Psoas muscle (tissue), 7 donors: ENCODE measurements at regions not wholly inside any gene's neighbourhood (a gene's known extent, or its start where the extent isn't known, plus 50 kb on each side); places are given as distances from the start of the nearest gene placed in this dataset.

ENCODE experiments used
- ATAC-seq, 4 donors: fragments of 200-7000 bp; cut with Tn5 transposase; one replicate each; pipeline ENCODE4 v1.9.1; 2020; ENCODE audit warnings: moderate library complexity in 3 of 4, mild to moderate bottlenecking in 2 of 4
- DNase-seq, 2 donors: peaks; one replicate each; pipeline ENCODE4 v3.0.0-alpha.2; 2020
- H3K27ac ChIP-seq: fragments of 200-600 bp; one replicate; pipeline ENCODE4 v1.8.0; 2022
- H3K27me3 ChIP-seq, 3 donors: fragments of 200-600 bp in 1 of 3; one replicate each; pipeline versions ENCODE4 v1.6.1 to v1.8.0; 2013 to 2022; ENCODE audit warnings: low read length in 2 of 3, mild to moderate bottlenecking in 2 of 3, moderate library complexity in 1 of 3; ENCODE audit not compliant: insufficient read depth in 3 of 3
- H3K36me3 ChIP-seq, 2 donors: fragments of 200-600 bp in 1 of 2; one replicate each; pipeline versions ENCODE4 v1.6.1 to v1.8.0; 2013 to 2022; ENCODE audit warnings: low read depth in 1 of 2, mild to moderate bottlenecking in 1 of 2, moderate library complexity in 1 of 2; ENCODE audit not compliant: insufficient read depth in 1 of 2
- H3K4me1 ChIP-seq: fragments of 200-600 bp; one replicate; pipeline ENCODE4 v1.8.0; 2022
- H3K4me3 ChIP-seq: fragments of 200-600 bp; one replicate; pipeline ENCODE4 v1.8.0; 2022; ENCODE audit warnings: mild to moderate bottlenecking
- H3K9me3 ChIP-seq: fragments of 200-600 bp; one replicate; pipeline ENCODE4 v1.8.0; 2022
- WGBS, 3 donors: extraction: QIAGEN DNeasy Blood & Tissue Kit; methylation state at CpG; one replicate each; pipeline versions ENCODE4 v1.1.6 to v1.1.7; 2013; 5-methylcytosine and 5-hydroxymethylcytosine counted together
- intact Hi-C, 2 donors: fragments of 100-400 bp; cut with DNase I; formaldehyde crosslinking; loops; one replicate each; pipeline versions ENCODE4 v1.11.0 to v1.14.2; 2022
- TF ChIP-seq, protein P1 (sequence below): fragments of 200-600 bp; IDR thresholded peaks from one replicate; pipeline ENCODE4 v1.8.0; 2022; ENCODE audit warnings: antibody characterized with exemption
- donor health status: healthy with polysubstance abuse.
- donor health status: DM: no; HTN: no; CAD: no; lungs with moderate emphysema.
- donor health status: Bipolar disorder and iron deficiency.
- donor health status: healthy.
- donor health status: DM: yes; HTN: yes; CAD: no.
- donor health status: DM: no; HTN: no; CAD: no.
- donor health status: DM: yes; HTN: yes; CAD: no.

GRCh38 chr1:147080671-147081394 lies 91.4 kb downstream of the PRKAB2 start:
- peaks cover 13% of the 10 kb centered on the region for H3K4me1 ChIP-seq
- TF ChIP-seq, protein P1, sequence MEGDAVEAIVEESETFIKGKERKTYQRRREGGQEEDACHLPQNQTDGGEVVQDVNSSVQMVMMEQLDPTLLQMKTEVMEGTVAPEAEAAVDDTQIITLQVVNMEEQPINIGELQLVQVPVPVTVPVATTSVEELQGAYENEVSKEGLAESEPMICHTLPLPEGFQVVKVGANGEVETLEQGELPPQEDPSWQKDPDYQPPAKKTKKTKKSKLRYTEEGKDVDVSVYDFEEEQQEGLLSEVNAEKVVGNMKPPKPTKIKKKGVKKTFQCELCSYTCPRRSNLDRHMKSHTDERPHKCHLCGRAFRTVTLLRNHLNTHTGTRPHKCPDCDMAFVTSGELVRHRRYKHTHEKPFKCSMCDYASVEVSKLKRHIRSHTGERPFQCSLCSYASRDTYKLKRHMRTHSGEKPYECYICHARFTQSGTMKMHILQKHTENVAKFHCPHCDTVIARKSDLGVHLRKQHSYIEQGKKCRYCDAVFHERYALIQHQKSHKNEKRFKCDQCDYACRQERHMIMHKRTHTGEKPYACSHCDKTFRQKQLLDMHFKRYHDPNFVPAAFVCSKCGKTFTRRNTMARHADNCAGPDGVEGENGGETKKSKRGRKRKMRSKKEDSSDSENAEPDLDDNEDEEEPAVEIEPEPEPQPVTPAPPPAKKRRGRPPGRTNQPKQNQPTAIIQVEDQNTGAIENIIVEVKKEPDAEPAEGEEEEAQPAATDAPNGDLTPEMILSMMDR, result no peak
- DNase-seq (no peak), ATAC-seq (no peak)
- peaks cover 0 to 91% (median 40%) of the 10 kb centered on the region in 3 donors for H3K27me3 ChIP-seq
- WGBS, 3 donors, result 8 to 17% (median 14%) methylated on average over 27 to 28 of the region's 28 CpGs
- H3K36me3 ChIP-seq, result no peaks in the 10 kb centered on the region
- intact Hi-C loops, result no loop called here
- H3K4me3 ChIP-seq, result no peak overlapping the region
- no peak overlapping the region for H3K27ac ChIP-seq
- H3K9me3 ChIP-seq, result no peaks in the 10 kb centered on the region

DNA sequence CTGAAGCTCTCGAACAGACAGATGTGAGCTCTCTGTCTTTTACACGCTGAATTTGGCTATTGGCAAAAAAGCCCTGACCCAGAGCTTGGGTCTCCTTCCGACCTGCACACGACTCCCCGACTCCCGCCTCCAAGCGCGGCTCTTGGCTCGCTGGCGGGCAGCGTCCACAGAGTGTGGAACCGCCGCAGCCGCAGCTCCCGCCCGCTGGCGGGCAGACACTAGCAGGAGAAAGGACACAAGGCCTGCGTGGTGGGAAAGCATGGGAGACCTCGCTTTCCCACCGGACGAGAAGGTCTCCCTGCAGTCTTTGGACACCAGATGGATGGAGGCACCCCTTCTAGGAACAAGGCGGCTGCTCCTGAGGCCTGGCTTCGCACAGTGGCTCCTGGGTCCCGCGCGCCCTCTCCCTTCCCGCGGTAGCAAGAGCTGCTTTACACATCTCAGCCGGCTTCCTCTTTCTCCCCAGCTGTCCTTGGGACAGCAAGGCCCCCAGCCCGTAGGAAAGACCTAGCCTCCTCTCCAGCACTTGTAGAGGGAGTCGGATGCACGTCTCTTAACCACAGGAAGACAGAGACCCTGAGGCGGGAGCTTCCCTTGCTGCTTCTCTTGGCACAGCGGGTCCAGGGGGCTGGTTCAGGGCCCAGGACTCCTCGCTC lies 92.1 kb downstream of the PRKAB2 start:
- WGBS, 3 donors, result 2 to 3% (median 2%) methylated on average over 27 to 35 of the region's 35 CpGs
- peaks cover 0 to 91% (median 40%) of the 10 kb centered on the region in 3 donors for H3K27me3 ChIP-seq
- ATAC-seq, result no peak

DNA sequence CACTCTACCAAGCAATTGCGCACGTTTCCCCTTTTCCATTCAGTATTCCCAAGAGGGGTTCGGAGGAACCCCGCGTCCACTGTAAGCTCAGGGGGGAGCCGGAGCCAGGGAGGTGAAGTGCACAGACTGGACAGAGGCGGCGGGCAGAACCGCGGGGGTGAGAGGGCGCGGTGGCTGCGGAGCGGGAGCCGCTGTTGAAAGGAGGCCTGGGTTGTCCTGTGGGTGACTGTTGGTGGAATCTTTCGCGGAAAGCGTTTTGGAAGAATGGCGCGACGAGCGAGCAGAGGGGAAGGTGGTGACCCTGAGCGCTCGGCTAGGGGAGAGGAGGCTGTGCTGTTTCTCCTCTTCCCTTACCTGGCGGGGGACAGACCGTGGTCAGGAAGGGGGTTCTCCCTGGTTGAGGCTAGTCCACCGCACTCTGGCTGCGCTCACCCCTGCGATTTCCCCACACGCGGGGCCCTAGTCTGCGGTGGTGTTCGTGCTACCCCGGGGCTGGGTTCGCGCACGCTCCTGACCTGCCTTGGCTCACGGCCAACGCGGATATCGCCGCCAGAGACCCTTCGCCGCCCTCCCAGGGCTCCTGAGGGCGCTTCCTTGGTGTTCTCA lies 92.8 kb downstream of the PRKAB2 start:
- TF ChIP-seq, protein P1, result no peak
- DNase-seq (no peak), ATAC-seq (no peak)
- peak overlapping the region; percentile 28 for H3K4me3 ChIP-seq
- no peaks in the 10 kb centered on the region for H3K9me3 ChIP-seq
- peaks cover 0 to 92% (median 40%) of the 10 kb centered on the region in 3 donors for H3K27me3 ChIP-seq
- intact Hi-C loops, result no loop called here
- WGBS, 3 donors, result 2 to 5% (median 4%) methylated on average over 42 to 45 of the region's 45 CpGs
- no peaks in the 10 kb centered on the region for H3K36me3 ChIP-seq
- H3K27ac ChIP-seq, result no peak overlapping the region
- H3K4me1 ChIP-seq, result peaks cover 8% of the 10 kb centered on the region

More for the DNA sequence above, 92.1 kb downstream of the PRKAB2 start:
- intact Hi-C loops, result no loop called here
- no peak overlapping the region for H3K27ac ChIP-seq
- H3K4me3 ChIP-seq, result peak overlapping the region; percentile 28
- H3K36me3 ChIP-seq, result no peaks in the 10 kb centered on the region
- TF ChIP-seq, protein P1, result no peak
- DNase-seq, result no peak
- peaks cover 13% of the 10 kb centered on the region for H3K4me1 ChIP-seq
- no peaks in the 10 kb centered on the region for H3K9me3 ChIP-seq

- H3K4me1 ChIP-seq, result peaks cover 6% of the 10 kb centered on the region
- H3K27me3 ChIP-seq, result peaks cover 0 to 94% (median 37%) of the 10 kb centered on the region in 3 donors
- TF ChIP-seq, protein P1, result no peak
- no peak overlapping the region for H3K4me3 ChIP-seq
- intact Hi-C loops, result no loop called here
- H3K27ac ChIP-seq, result no peak overlapping the region
- ATAC-seq (no peak), DNase-seq (no peak)
- WGBS, 3 donors, result 3 to 7% (median 7%) methylated on average over 52 of the region's 52 CpGs
- H3K36me3 ChIP-seq, result no peaks in the 10 kb centered on the region
- H3K9me3 ChIP-seq, result no peaks in the 10 kb centered on the region
Measured at GRCh38 chr1:147078606-147079399, 93.5 kb downstream of the PRKAB2 start.
